ENCODE measurements at regions not wholly inside any gene's neighbourhood (a gene's known extent, or its start where the extent isn't known, plus 50 kb on each side); places are given as distances from the start of the nearest gene placed in this dataset.

DNA sequence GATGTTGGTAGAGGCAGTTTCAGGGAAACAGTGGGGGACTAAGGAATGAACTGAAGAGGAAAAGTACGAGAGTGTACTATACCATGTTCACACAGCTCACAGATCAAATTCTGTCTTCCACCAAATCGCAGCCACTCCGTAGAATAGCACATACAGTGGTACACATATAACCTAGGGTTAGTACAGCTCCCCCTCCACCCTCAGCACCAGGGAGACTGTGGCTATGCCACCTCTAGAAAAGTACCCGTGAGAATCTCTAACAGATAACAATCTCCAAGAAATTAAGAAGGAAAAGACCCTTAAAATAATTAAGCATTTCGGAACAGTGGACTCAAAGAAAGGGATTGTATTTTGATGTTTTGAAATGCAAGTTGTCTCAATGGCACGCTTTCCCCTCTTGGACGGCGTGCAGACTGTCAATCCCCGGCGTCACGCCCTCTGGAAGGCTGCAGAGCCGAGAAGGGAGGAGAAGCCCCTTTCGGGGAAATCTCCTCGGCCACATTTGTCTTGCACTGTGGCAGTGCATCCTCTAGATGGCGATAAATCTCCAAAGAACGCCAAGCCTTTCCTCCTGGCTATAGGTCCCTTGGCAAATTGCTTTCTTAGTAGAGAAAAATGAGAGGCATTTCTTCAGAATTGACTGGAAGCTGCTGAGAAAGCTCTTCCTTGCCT is 345.0 kb downstream of the REEP3 start:
- peak; percentile 90 for TF ChIP-seq CTCF (IDR thresholded peaks at IDR 0.05; ENCODE audit: unreplicated experiment)
- peaks cover 22% of the 10 kb centered on the region for H3K4me1 Mint-ChIP-seq (ENCODE audit: low read depth, unreplicated experiment)
- no peak overlapping the region for H3K27ac Mint-ChIP-seq (ENCODE audit: unreplicated experiment)
- DNase-seq, result peak; percentile 64
- no peaks in the 10 kb centered on the region for H3K9me3 Mint-ChIP-seq (ENCODE audit: low read depth, unreplicated experiment)
- intact Hi-C loops (cut with micrococcal nuclease; ENCODE audit: unreplicated experiment), result loop anchor here (1.0 to 5.0 kb wide), 2 partner anchors 110 to 166 kb away; no protein-coding TSS in a partner anchor
- H3K36me3 Mint-ChIP-seq (ENCODE audit: insufficient read depth, unreplicated experiment), result peaks cover 6% of the 10 kb centered on the region
- H3K27me3 Mint-ChIP-seq (ENCODE audit: unreplicated experiment), result peaks cover 53% of the 10 kb centered on the region
- BruUV-seq (replicated peaks), result no TSS peak
- CTCF ChIA-PET, result interaction anchor here (0.7 to 2.2 kb wide), 14 partner anchors 10 to 1676 kb away, joined by 3 to 105 read pairs (median 4); no protein-coding TSS in a partner anchor
- peak overlapping the region; percentile 3 for H3K4me3 Mint-ChIP-seq (ENCODE audit: low read depth, unreplicated experiment)

GRCh38 chr10:63866747-63867140 is 345.5 kb downstream of the REEP3 start:
- Mint-ChIP-seq H3K27me3 (ENCODE audit: unreplicated experiment) (peaks cover 47% of the 10 kb centered on the region), H3K4me3 (ENCODE audit: low read depth, unreplicated experiment) (no peak overlapping the region), H3K9me3 (ENCODE audit: low read depth, unreplicated experiment) (no peaks in the 10 kb centered on the region), H3K4me1 (ENCODE audit: low read depth, unreplicated experiment) (peaks cover 22% of the 10 kb centered on the region), H3K27ac (ENCODE audit: unreplicated experiment) (no peak overlapping the region), H3K36me3 (ENCODE audit: insufficient read depth, unreplicated experiment) (peaks cover 6% of the 10 kb centered on the region)
- DNase-seq, result peak; percentile 18
- CTCF ChIA-PET, result interaction anchor here (0.7 to 2.2 kb wide), 14 partner anchors 9 to 1676 kb away, joined by 3 to 105 read pairs (median 4); no protein-coding TSS in a partner anchor
- intact Hi-C loops (cut with micrococcal nuclease; ENCODE audit: unreplicated experiment), result loop anchor here (1.0 to 5.0 kb wide), 2 partner anchors 110 to 166 kb away; no protein-coding TSS in a partner anchor
- no TSS peak for BruUV-seq (replicated peaks)
- TF ChIP-seq CTCF (IDR thresholded peaks at IDR 0.05; ENCODE audit: unreplicated experiment), result peak; percentile 73

DNA sequence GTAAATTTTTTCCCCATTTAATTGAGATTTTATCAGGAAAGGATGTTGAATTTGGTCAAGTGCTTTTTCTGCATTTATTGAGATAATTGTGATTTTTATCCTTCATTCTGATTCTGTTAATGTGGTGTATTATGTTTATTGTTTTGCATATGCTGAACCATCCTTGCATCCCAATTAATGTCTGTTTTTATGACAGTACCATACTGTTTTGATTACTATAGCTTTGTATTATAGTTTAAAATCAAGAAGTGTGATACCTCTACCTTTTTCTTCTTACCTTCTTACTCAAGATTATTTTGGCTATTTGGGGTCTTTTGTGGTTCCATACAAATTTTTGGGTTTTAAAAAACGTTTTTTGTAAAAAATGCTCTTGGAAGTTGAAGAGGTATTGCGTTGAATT is 357.2 kb downstream of the REEP3 start:
- DNase-seq, result no peak
- no peaks in the 10 kb centered on the region for H3K36me3 Mint-ChIP-seq (ENCODE audit: insufficient read depth, unreplicated experiment)
- H3K27ac Mint-ChIP-seq (ENCODE audit: unreplicated experiment), result no peak overlapping the region
- intact Hi-C loops (cut with micrococcal nuclease; ENCODE audit: unreplicated experiment), result no loop called here
- CTCF ChIA-PET, result no interaction called here
- no peak for TF ChIP-seq CTCF (IDR thresholded peaks at IDR 0.05; ENCODE audit: unreplicated experiment)
- no peaks in the 10 kb centered on the region for H3K9me3 Mint-ChIP-seq (ENCODE audit: low read depth, unreplicated experiment)
- no peak overlapping the region for H3K4me3 Mint-ChIP-seq (ENCODE audit: low read depth, unreplicated experiment)
- peaks cover 24% of the 10 kb centered on the region for H3K27me3 Mint-ChIP-seq (ENCODE audit: unreplicated experiment)
- no TSS peak for BruUV-seq (replicated peaks)
- no peaks in the 10 kb centered on the region for H3K4me1 Mint-ChIP-seq (ENCODE audit: low read depth, unreplicated experiment)

DNA sequence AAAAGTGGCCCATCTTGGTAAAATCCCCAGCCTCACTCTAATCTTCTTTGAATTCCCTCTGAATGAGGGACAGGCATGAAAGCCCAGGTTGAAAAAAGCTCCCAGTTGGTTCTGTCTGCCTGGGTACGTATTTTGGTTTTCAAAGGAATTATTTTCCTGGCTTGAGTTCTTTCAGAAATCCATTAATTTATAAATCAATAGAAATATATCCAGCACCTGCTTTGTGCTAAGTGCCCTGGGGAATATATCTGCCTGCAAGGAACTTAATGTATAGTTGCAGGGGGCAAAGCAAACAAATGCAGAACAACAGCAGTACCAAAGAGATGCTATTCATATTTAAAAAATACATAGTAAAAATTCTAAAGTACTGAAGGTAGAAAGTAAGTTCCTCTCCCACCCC is 362.7 kb downstream of the REEP3 start:
- peaks cover 12% of the 10 kb centered on the region for H3K27me3 Mint-ChIP-seq (ENCODE audit: unreplicated experiment)
- CTCF ChIA-PET, result no interaction called here
- H3K27ac Mint-ChIP-seq (ENCODE audit: unreplicated experiment), result no peak overlapping the region
- H3K4me3 Mint-ChIP-seq (ENCODE audit: low read depth, unreplicated experiment), result no peak overlapping the region
- H3K36me3 Mint-ChIP-seq (ENCODE audit: insufficient read depth, unreplicated experiment), result no peaks in the 10 kb centered on the region
- no peak for TF ChIP-seq CTCF (IDR thresholded peaks at IDR 0.05; ENCODE audit: unreplicated experiment)
- DNase-seq, result no peak
- H3K4me1 Mint-ChIP-seq (ENCODE audit: low read depth, unreplicated experiment), result no peaks in the 10 kb centered on the region
- no TSS peak for BruUV-seq (replicated peaks)
- intact Hi-C loops (cut with micrococcal nuclease; ENCODE audit: unreplicated experiment), result no loop called here
- H3K9me3 Mint-ChIP-seq (ENCODE audit: low read depth, unreplicated experiment), result no peaks in the 10 kb centered on the region
